D721Med (cell line): ENCODE measurements at regions not wholly inside any gene's neighbourhood (a gene's known extent, or its start where the extent isn't known, plus 50 kb on each side); places are given as distances from the start of the nearest gene placed in this dataset.

Source experiments
- DNase-seq: peaks from one replicate; pipeline ENCODE4 v3.0.0; 2011; ENCODE audit warnings: low spot score; ENCODE audit not compliant: insufficient read length
- FAIRE-seq: peaks from 2 replicates; lab custom pipeline; 2011; peaks lifted over from hg19 to GRCh38; lab: Jason Lieb, UNC
- CTCF ChIP-seq: IDR thresholded peaks from 2 replicates; pipeline ENCODE4 v1.5.1; 2012; ENCODE audit warnings: mild to moderate bottlenecking, control low read depth; ENCODE audit not compliant: insufficient read depth; ENCODE audit errors: missing control alignments

GRCh38 chr5:171712616-171713015 lies 73.0 kb upstream of the SMIM23 start:
- no peak for DNase-seq
- no peak for FAIRE-seq
- TF ChIP-seq CTCF, result no peak

GRCh38 chr5:171713152-171713551 lies 72.5 kb upstream of the SMIM23 start:
- no peak for FAIRE-seq
- no peak for TF ChIP-seq CTCF
- DNase-seq, result no peak

- no peak for DNase-seq
- FAIRE-seq, result no peak
- no peak for TF ChIP-seq CTCF
These were observed 71.4 kb upstream of the SMIM23 start for GRCh38 chr5:171714261-171714660.

- no peak for TF ChIP-seq CTCF
- FAIRE-seq (no peak), DNase-seq (no peak)
These were observed 70.8 kb upstream of the SMIM23 start for GRCh38 chr5:171714851-171715250.

GRCh38 chr5:171715551-171715950 lies 70.1 kb upstream of the SMIM23 start:
- no peak for DNase-seq
- no peak for TF ChIP-seq CTCF
- no peak for FAIRE-seq

- TF ChIP-seq CTCF, result no peak
- FAIRE-seq, result no peak
- no peak for DNase-seq
These were observed 65.5 kb upstream of the SMIM23 start for GRCh38 chr5:171720086-171720485.

GRCh38 chr5:171721464-171721863 lies 64.2 kb upstream of the SMIM23 start:
- DNase-seq, result no peak
- TF ChIP-seq CTCF, result no peak
- no peak for FAIRE-seq
